ENCODE measurements at regions not wholly inside any gene's neighbourhood (a gene's known extent, or its start where the extent isn't known, plus 50 kb on each side); places are given as distances from the start of the nearest gene placed in this dataset.

GRCh38 chr3:104764496-104764895 is 602.2 kb upstream of the ALCAM start:
- Histone ChIP-seq H3K27ac (no peak overlapping the region), H3K9me3 (no peaks in the 10 kb centered on the region), H3K4me1 (ENCODE audit: control insufficient read depth in 1 of 2, low read depth in 2 of 2) (peaks cover 0 to 10% of the 10 kb centered on the region in 2 donors), H3K4me3 (no peak overlapping the region), H3K27me3 (replicated peaks; ENCODE audit: insufficient read depth) (no peaks in the 10 kb centered on the region), H3K36me3 (no peaks in the 10 kb centered on the region)
- DNase-seq (ENCODE audit: low spot score) = no peak
- TF ChIP-seq CTCF (IDR thresholded peaks at IDR 0.05) = no peak
- ATAC-seq (ENCODE audit: insufficient number of reproducible peaks, low FRiP score, low read depth) = no peak

- no peak for DNase-seq (ENCODE audit: low spot score)
- H3K4me3 ChIP-seq = no peak overlapping the region
These were observed 597.8 kb upstream of the ALCAM start for GRCh38 chr3:104768886-104769285.

DNA sequence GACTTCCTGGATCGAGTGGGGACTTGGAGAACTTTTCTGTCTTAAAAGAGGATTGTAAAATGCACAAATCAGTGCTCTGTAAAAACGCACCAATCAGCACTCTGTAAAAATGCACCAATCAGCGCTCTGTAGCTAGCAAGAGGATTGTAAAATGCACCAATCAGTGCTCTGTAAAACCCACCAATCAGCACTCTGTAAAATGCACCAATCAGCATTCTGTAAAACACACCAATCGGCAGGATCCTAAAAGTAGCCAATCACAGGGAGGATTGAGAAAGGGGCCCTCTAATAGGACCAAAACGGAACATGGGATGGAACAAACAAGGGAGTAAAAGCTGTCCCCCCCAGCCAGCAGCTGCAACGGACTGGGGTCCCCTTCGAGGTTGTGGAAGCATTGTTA is 587.4 kb upstream of the ALCAM start:
- no peak for TF ChIP-seq CTCF (IDR thresholded peaks at IDR 0.05)
- Histone ChIP-seq H3K4me1 (ENCODE audit: control insufficient read depth in 1 of 2, low read depth in 2 of 2) (no peaks in the 10 kb centered on the region), H3K27me3 (replicated peaks; ENCODE audit: insufficient read depth) (no peaks in the 10 kb centered on the region), H3K27ac (no peak overlapping the region), H3K4me3 (no peak overlapping the region), H3K9me3 (no peaks in the 10 kb centered on the region), H3K36me3 (no peaks in the 10 kb centered on the region)
- ATAC-seq (ENCODE audit: insufficient number of reproducible peaks, low FRiP score, low read depth) = no peak
- no peak for DNase-seq (ENCODE audit: low spot score)

More at GRCh38 chr3:104768886-104769285, 597.8 kb upstream of the ALCAM start:
- Histone ChIP-seq H3K9me3 (no peaks in the 10 kb centered on the region), H3K36me3 (no peaks in the 10 kb centered on the region), H3K27me3 (replicated peaks; ENCODE audit: insufficient read depth) (no peaks in the 10 kb centered on the region), H3K27ac (no peak overlapping the region), H3K4me1 (ENCODE audit: control insufficient read depth in 1 of 2, low read depth in 2 of 2) (peaks cover 0 to 3% of the 10 kb centered on the region in 2 donors)
- ATAC-seq (ENCODE audit: insufficient number of reproducible peaks, low FRiP score, low read depth) = no peak
- TF ChIP-seq CTCF (IDR thresholded peaks at IDR 0.05) = no peak

GRCh38 chr3:104781112-104781511 is 585.6 kb upstream of the ALCAM start:
- no peak for DNase-seq (ENCODE audit: low spot score)
- H3K9me3 ChIP-seq = no peaks in the 10 kb centered on the region
- no peaks in the 10 kb centered on the region for H3K4me1 ChIP-seq (ENCODE audit: control insufficient read depth in 1 of 2, low read depth in 2 of 2)
- TF ChIP-seq CTCF (IDR thresholded peaks at IDR 0.05) = no peak
- no peak overlapping the region for H3K4me3 ChIP-seq
- no peaks in the 10 kb centered on the region for H3K27me3 ChIP-seq (replicated peaks; ENCODE audit: insufficient read depth)
- H3K27ac ChIP-seq = no peak overlapping the region
- ATAC-seq (ENCODE audit: insufficient number of reproducible peaks, low FRiP score, low read depth) = no peak
- no peaks in the 10 kb centered on the region for H3K36me3 ChIP-seq

GRCh38 chr3:104785947-104786346 is 580.8 kb upstream of the ALCAM start:
- Histone ChIP-seq H3K4me3 (no peak overlapping the region), H3K27ac (no peak overlapping the region), H3K4me1 (ENCODE audit: control insufficient read depth in 1 of 2, low read depth in 2 of 2) (no peaks in the 10 kb centered on the region), H3K9me3 (no peaks in the 10 kb centered on the region), H3K27me3 (replicated peaks; ENCODE audit: insufficient read depth) (no peaks in the 10 kb centered on the region), H3K36me3 (no peaks in the 10 kb centered on the region)
- DNase-seq (ENCODE audit: low spot score) = no peak
- no peak for ATAC-seq (ENCODE audit: insufficient number of reproducible peaks, low FRiP score, low read depth)
- no peak for TF ChIP-seq CTCF (IDR thresholded peaks at IDR 0.05)

All from thoracic aorta (tissue), 2 donors.